OCI-LY1 (cell line): ENCODE measurements at regions not wholly inside any gene's neighbourhood (a gene's known extent, or its start where the extent isn't known, plus 50 kb on each side); places are given as distances from the start of the nearest gene placed in this dataset.

ENCODE experiments used
- H2AFZ ChIP-seq: fragments of 200-600 bp; sonication (generic), shearing (Covaris generic); 2 replicates; pipeline ENCODE4 v1.6.0; 2014; ENCODE audit warnings: antibody characterized with exemption, mild to moderate bottlenecking, low read length
- H3F3A ChIP-seq: fragments of 200-600 bp; sonication (generic), shearing (Covaris generic); 2 replicates; pipeline ENCODE4 v1.6.0; 2014; ENCODE audit warnings: mild to moderate bottlenecking, antibody characterized with exemption, low read length, moderate library complexity; ENCODE audit not compliant: insufficient read depth
- H3K27ac ChIP-seq: fragments of 200-600 bp; sonication (generic); 2 replicates; pipeline ENCODE4 v1.5.1; 2014; ENCODE audit warnings: low read length, mixed run types, mild to moderate bottlenecking, low read depth; ENCODE audit not compliant: poor library complexity, severe bottlenecking
- H3K27me3 ChIP-seq: fragments of 200-600 bp; sonication (generic); 2 replicates; pipeline ENCODE4 v1.6.0; 2014; ENCODE audit warnings: antibody characterized with exemption, mild to moderate bottlenecking, low read length, moderate library complexity; ENCODE audit not compliant: insufficient read depth
- H3K36me3 ChIP-seq: fragments of 200-600 bp; sonication (generic); 2 replicates; pipeline ENCODE4 v1.6.1; 2014; ENCODE audit warnings: mild to moderate bottlenecking, antibody characterized with exemption, low read length, moderate library complexity, mixed read lengths; ENCODE audit not compliant: insufficient read depth
- H3K4me1 ChIP-seq: fragments of 200-600 bp; sonication (generic); 2 replicates; pipeline ENCODE4 v1.5.1; 2014; ENCODE audit warnings: mild to moderate bottlenecking, low read length, moderate library complexity; ENCODE audit not compliant: insufficient read depth, severe bottlenecking
- H3K4me2 ChIP-seq: fragments of 200-600 bp; sonication (generic), shearing (Covaris generic); 2 replicates; pipeline ENCODE4 v1.6.1; 2014; ENCODE audit warnings: low read length
- H3K4me3 ChIP-seq: fragments of 200-600 bp; sonication (generic); 2 replicates; pipeline ENCODE4 v1.5.1; 2014; ENCODE audit warnings: low read length, low read depth, mild to moderate bottlenecking, mixed read lengths; ENCODE audit not compliant: poor library complexity, severe bottlenecking
- H3K79me2 ChIP-seq: fragments of 200-600 bp; shearing (Covaris generic); 2 replicates; pipeline ENCODE4 v1.6.1; 2016; ENCODE audit warnings: mixed run types, low read length, mixed read lengths; ENCODE audit not compliant: insufficient read depth
- H3K9ac ChIP-seq: fragments of 200-600 bp; sonication (generic), shearing (Covaris generic); 2 replicates; pipeline ENCODE4 v1.6.1; 2014; ENCODE audit warnings: mild to moderate bottlenecking, low read length, mixed read lengths
- H3K9me2 ChIP-seq: fragments of 200-600 bp; sonication (generic), shearing (Covaris generic); 2 replicates; pipeline ENCODE4 v1.6.1; 2014; ENCODE audit warnings: low read depth, mild to moderate bottlenecking, low read length, mixed read lengths
- H3K9me3 ChIP-seq: fragments of 200-600 bp; shearing (Covaris generic); 2 replicates; pipeline ENCODE4 v1.6.1; 2014; ENCODE audit warnings: low read length, mixed read lengths
- H4K20me1 ChIP-seq: fragments of 200-600 bp; sonication (generic), shearing (Covaris generic); 2 replicates; pipeline ENCODE4 v1.6.0; 2016; ENCODE audit warnings: mild to moderate bottlenecking, low read length; ENCODE audit not compliant: insufficient read depth
- EZH2 ChIP-seq: fragments of 200-600 bp; sonication (generic), shearing (Covaris generic); IDR thresholded peaks from 2 replicates; pipeline ENCODE4 v1.8.0; 2017; ENCODE audit warnings: borderline replicate concordance, mixed run types, mild to moderate bottlenecking, antibody characterized with exemption, low read length, moderate library complexity, mixed read lengths
- TF ChIP-seq, protein P1 (sequence below): fragments of 200-600 bp; sonication (generic), shearing (Covaris generic); IDR thresholded peaks from 2 replicates; pipeline ENCODE4 v1.5.1; 2017; ENCODE audit warnings: mild to moderate bottlenecking, antibody characterized with exemption, low read length, moderate library complexity, mixed read lengths

- H3K4me1 ChIP-seq: no peaks in the 10 kb centered on the region
- H2AFZ ChIP-seq: no peak overlapping the region
- H3K4me2 ChIP-seq: no peak overlapping the region
- H3K36me3 ChIP-seq: no peaks in the 10 kb centered on the region
- H3K9me2 ChIP-seq: no peaks in the 10 kb centered on the region
- H3K9me3 ChIP-seq: no peaks in the 10 kb centered on the region
- no peaks in the 10 kb centered on the region for H3F3A ChIP-seq
- H3K9ac ChIP-seq: no peak overlapping the region
- no peaks in the 10 kb centered on the region for H4K20me1 ChIP-seq
- no peak for TF ChIP-seq EZH2
- TF ChIP-seq, protein P1, sequence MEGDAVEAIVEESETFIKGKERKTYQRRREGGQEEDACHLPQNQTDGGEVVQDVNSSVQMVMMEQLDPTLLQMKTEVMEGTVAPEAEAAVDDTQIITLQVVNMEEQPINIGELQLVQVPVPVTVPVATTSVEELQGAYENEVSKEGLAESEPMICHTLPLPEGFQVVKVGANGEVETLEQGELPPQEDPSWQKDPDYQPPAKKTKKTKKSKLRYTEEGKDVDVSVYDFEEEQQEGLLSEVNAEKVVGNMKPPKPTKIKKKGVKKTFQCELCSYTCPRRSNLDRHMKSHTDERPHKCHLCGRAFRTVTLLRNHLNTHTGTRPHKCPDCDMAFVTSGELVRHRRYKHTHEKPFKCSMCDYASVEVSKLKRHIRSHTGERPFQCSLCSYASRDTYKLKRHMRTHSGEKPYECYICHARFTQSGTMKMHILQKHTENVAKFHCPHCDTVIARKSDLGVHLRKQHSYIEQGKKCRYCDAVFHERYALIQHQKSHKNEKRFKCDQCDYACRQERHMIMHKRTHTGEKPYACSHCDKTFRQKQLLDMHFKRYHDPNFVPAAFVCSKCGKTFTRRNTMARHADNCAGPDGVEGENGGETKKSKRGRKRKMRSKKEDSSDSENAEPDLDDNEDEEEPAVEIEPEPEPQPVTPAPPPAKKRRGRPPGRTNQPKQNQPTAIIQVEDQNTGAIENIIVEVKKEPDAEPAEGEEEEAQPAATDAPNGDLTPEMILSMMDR: no peak
- H3K4me3 ChIP-seq: no peak overlapping the region
- no peaks in the 10 kb centered on the region for H3K27me3 ChIP-seq
- H3K27ac ChIP-seq: no peak overlapping the region
- no peaks in the 10 kb centered on the region for H3K79me2 ChIP-seq
Observed at GRCh38 chr12:60616400-60616799, 1020.6 kb downstream of the SLC16A7 start.

GRCh38 chr12:60630796-60631195 is 1035.0 kb downstream of the SLC16A7 start:
- TF ChIP-seq EZH2: no peak
- TF ChIP-seq, protein P1: no peak
- Histone ChIP-seq H3K9me2 (no peaks in the 10 kb centered on the region), H3K4me2 (no peak overlapping the region), H4K20me1 (no peaks in the 10 kb centered on the region), H3K27ac (no peak overlapping the region), H3K4me1 (no peaks in the 10 kb centered on the region), H3K79me2 (no peaks in the 10 kb centered on the region), H3F3A (no peaks in the 10 kb centered on the region), H3K9ac (no peak overlapping the region), H3K27me3 (no peaks in the 10 kb centered on the region), H3K36me3 (no peaks in the 10 kb centered on the region), H2AFZ (no peak overlapping the region), H3K9me3 (no peaks in the 10 kb centered on the region), H3K4me3 (no peak overlapping the region)

- Histone ChIP-seq H3K4me2 (no peak overlapping the region), H3K36me3 (no peaks in the 10 kb centered on the region), H3K4me3 (no peak overlapping the region), H3K9me2 (no peaks in the 10 kb centered on the region), H4K20me1 (no peaks in the 10 kb centered on the region), H3F3A (no peaks in the 10 kb centered on the region), H3K4me1 (no peaks in the 10 kb centered on the region), H3K27ac (no peak overlapping the region), H3K9ac (no peak overlapping the region), H3K9me3 (no peaks in the 10 kb centered on the region), H3K79me2 (no peaks in the 10 kb centered on the region), H2AFZ (no peak overlapping the region), H3K27me3 (no peaks in the 10 kb centered on the region)
- TF ChIP-seq, protein P1: no peak
- no peak for TF ChIP-seq EZH2
Observed at GRCh38 chr12:60644076-60644475, 1048.2 kb downstream of the SLC16A7 start.
